NCI-H526 (cell line): ENCODE measurements at regions not wholly inside any gene's neighbourhood (a gene's known extent, or its start where the extent isn't known, plus 50 kb on each side); places are given as distances from the start of the nearest gene placed in this dataset.
"Not testable (repeated sequence)": the region's sequence is repeated elsewhere in the genome, so short reads cannot be mapped to it uniquely, and the experiment has no call there.

ENCODE experiments used
- DNase-seq, 2 experiments: peaks; one replicate each; lab custom pipeline; 2025; lab: John Stamatoyannopoulos, UW

- no peak for DNase-seq
Measured at GRCh38 chr1:213531369-213532310, 456.1 kb upstream of the PROX1 start.

DNA sequence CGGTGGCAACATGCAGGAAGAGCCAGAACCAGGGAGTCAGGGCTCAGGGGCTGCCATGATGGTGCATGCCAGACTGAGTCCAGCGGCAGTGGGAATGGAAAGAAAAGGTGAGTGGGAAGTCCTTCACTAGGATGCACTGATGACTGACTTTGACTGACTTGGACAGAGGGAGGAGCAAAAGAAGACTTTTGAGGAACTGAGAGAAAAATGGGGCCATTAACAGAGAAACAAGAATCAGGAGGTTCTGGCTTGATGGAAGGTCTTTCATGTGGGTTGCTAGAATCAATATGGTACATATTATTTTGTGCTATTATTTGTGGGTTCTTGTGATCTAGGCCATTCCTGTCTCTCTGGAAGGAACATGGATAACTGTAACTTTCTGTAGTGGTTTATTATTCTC is 454.6 kb upstream of the PROX1 start:
- no peak for DNase-seq

GRCh38 chr1:213535679-213536078 is 452.1 kb upstream of the PROX1 start:
- DNase-seq, result no peak

- DNase-seq, result no peak
Measured at GRCh38 chr1:213538251-213538650, 449.5 kb upstream of the PROX1 start.

GRCh38 chr1:213539464-213539863 is 448.3 kb upstream of the PROX1 start:
- no peak for DNase-seq

GRCh38 chr1:213541641-213542040 is 446.1 kb upstream of the PROX1 start:
- DNase-seq, result no peak

DNA sequence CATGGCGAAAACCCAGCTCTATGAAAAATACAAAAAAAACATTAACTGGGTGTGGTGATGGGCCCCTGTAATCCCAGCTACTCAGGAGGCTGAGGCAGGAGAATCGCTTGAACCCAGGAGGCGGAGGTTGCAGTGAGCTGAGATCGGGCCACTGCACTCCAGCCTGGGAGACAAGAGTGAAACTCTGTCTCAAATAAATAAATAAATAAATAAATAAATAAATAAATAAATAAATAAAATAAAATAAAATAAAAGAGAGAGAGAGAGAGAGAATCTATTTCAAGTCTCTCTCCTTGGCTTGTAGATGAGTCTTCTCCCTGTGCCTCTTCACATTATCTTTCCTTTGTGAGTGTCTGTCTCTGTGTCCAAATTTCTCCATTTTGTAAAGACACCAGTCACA is 442.6 kb upstream of the PROX1 start:
- DNase-seq, result not testable (repeated sequence)

DNA sequence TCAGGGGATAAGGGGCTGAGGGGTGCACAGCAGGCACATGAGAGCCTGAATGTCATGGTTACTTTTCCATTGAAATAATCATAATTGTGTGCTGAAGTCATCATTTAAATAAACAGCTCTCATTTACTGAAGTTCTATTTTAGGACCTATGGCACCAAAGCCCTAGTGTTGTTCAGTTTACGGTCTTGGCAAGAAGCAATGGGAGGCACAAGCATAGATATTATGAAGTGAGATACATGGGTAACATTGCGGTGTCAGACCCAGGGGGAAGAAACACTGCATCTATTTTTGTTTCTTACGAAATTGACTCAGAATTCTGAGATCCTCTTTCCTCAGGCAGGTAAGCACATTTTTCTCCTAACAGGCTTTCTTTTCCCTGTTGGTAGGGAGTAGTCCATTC is 437.8 kb upstream of the PROX1 start:
- DNase-seq, result no peak

DNA sequence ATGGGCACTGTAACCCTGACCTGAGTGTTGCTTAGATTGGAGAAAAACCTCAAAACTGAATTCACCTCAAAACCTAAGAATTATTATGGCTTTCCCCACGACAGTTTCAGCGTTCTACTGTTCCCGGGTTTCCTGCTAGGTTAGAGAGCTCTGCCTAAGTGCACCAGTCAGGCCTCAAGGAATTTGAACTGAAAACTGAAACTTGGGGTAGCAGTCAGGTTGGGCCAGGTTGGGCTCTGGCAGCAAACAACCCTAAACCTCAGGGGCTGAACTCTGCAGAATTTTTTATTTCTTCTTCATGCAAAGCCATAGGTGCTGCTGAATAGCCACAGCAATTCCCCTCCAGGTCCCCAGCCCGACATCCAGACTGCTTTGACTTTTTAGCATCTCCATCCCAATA is 437.0 kb upstream of the PROX1 start:
- no peak for DNase-seq

DNA sequence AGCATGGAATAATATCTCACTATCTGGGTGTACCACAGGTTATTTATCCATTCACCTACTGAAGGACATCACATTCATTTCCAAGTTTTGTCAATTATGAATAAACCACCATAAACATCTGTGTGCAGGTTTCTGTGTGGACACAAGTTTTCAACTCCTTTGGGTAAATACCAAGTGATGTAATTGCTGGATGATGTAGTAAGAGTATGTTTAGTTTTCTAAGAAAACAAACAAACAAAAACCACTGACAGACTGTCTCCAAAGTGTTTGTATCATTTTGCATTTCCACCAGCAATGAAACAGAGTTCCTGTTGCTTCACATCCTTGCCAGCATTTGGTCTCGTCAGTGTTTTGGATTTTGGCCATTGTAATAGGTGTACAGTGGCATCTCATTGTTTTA is 435.7 kb upstream of the PROX1 start:
- no peak for DNase-seq

- no peak for DNase-seq
Measured at GRCh38 chr1:213560226-213560625, 427.5 kb upstream of the PROX1 start.

GRCh38 chr1:213561870-213562269 is 425.9 kb upstream of the PROX1 start:
- no peak for DNase-seq

GRCh38 chr1:213564215-213564659 is 423.5 kb upstream of the PROX1 start:
- peak; percentile 37 to 61 for DNase-seq

- DNase-seq, result peak in 1 of 2 experiments; percentile 5
Measured at GRCh38 chr1:213568929-213569815, 418.6 kb upstream of the PROX1 start.

DNA sequence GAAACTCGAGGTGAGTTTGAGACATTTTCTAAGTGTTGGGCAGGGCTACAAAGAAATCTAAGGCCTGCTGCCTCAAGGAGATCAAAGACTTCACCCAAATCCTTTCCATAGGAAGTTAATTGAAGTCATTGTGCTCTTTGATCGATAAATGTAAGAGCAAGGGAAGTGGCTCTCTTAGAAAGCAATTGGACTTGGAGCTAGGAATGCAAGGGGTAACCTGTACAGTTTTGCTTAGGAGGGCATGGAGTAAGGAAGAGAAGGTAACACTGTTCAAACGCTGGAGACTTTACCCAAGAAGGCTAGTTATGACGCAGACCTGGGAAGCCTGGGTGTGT is 418.0 kb upstream of the PROX1 start:
- DNase-seq, result no peak

- DNase-seq, result no peak
Measured at GRCh38 chr1:213570487-213570886, 417.3 kb upstream of the PROX1 start.

GRCh38 chr1:213571419-213571818 is 416.4 kb upstream of the PROX1 start:
- no peak for DNase-seq

DNA sequence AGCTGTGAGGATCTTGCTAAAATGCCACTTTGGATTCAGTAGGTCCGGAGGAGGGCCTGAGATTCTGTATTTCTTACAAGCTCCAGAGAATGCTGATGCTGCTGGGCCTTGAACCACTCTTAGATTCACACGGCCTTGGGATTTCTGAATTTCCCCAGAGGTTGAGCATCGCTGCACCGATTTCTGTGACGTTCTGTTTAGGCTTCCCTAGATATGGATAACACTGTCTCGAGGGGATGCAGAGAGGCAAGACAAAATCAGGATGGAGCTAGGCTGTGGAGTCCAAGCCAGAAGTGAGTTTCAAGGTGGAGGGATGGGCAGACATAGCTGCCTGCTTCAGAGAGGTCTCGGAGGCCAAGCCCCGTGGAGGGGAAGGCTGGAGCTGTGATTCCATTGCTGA is 415.9 kb upstream of the PROX1 start:
- no peak for DNase-seq

DNA sequence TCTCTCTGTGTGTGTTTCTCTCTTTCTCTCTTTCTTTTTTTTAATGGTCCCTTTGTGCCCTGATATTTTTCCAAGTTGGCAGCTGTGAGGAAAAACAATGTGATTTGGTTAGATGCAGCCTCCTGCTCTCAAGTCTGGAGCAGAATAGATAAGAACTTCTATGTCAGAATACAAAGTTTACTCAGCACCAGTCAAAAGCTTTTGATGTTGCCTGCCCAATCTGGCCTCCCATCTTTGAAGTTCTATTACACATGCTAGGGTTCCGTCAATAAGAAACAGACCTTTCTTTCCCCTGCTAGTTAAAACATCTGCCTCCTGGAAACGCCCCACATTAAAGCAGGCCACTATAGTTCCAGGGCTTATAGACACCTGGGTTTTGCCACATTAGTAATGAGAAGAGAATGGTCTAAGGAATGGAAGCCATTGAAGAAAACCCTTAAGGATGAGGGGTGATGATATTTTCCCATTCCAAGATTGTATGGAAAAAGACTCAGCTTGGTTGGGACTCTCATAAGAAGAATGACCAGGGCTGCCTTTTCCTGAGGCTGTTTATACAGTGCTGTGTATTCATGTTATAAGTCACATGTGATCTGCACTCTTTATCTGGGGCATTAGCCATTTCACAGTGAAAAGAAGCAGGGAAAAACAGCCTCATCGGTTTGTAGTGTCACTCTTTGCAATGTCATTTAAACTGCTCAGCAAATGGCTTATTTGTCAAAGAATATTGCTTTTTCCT is 414.7 kb upstream of the PROX1 start:
- DNase-seq, result no peak

- DNase-seq, result no peak
Measured at GRCh38 chr1:213573648-213574009, 414.1 kb upstream of the PROX1 start.

- DNase-seq, result no peak
Measured at GRCh38 chr1:213582976-213583567, 404.7 kb upstream of the PROX1 start.

- DNase-seq, result no peak
Measured at GRCh38 chr1:213584272-213584671, 403.5 kb upstream of the PROX1 start.
